Nephron (organoid): ENCODE measurements at regions not wholly inside any gene's neighbourhood (a gene's known extent, or its start where the extent isn't known, plus 50 kb on each side); places are given as distances from the start of the nearest gene placed in this dataset.

Experiments
- H3K27ac Mint-ChIP-seq, 3 experiments: 2 replicates each; pipeline ENCODE4 v1.8.0; 2020; ENCODE audit warnings: mixed read lengths in 3 of 3, mild to moderate bottlenecking in 2 of 3, moderate library complexity in 1 of 3
- H3K27me3 Mint-ChIP-seq: 2 replicates; pipeline ENCODE4 v1.8.0; 2021; ENCODE audit warnings: low read depth, mild to moderate bottlenecking, moderate library complexity, mixed read lengths
- H3K36me3 Mint-ChIP-seq: 2 replicates; pipeline ENCODE4 v1.8.0; 2020; ENCODE audit warnings: low read depth, mixed read lengths
- H3K4me1 Mint-ChIP-seq: 2 replicates; pipeline ENCODE4 v1.8.0; 2020; ENCODE audit warnings: mixed read lengths
- H3K4me3 Mint-ChIP-seq, 3 experiments: 2 replicates each; pipeline ENCODE4 v1.8.0; 2020; ENCODE audit warnings: mild to moderate bottlenecking in 3 of 3, mixed read lengths in 3 of 3, moderate library complexity in 2 of 3
- H3K9me3 Mint-ChIP-seq: 2 replicates; pipeline ENCODE4 v1.8.0; 2020; ENCODE audit warnings: mixed read lengths
- TF ChIP-seq, protein P1 (sequence below), 3 experiments: fragments of 200-600 bp; sonication (generic); IDR thresholded peaks; one replicate each; pipeline ENCODE4 v1.5.0; 2021; ENCODE audit warnings: antibody characterized with exemption in 3 of 3; ENCODE audit not compliant: unreplicated experiment in 3 of 3

DNA sequence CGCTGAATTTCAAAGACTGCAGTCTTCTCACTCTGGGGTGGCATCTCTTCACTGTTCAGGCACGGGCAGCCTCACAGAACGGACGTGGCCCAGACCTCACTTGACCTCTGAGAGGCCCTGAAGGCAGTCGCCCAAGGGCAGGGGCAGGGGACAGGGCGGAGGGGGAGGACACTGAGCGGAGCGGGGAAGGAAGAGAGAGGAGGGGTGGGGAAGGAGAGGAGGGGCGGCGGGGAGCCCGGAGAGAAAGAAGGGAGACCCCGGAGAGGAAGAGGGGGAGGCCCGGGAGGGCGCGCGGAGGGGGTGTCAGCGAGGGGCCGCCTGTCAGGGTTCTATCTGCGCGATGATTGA, 58.7 kb upstream of the COMTD1 start:
- peak overlapping the region in 1 of 3 experiments; percentile 75 for H3K27ac Mint-ChIP-seq
- no peaks in the 10 kb centered on the region for H3K36me3 Mint-ChIP-seq
- peaks cover 12% of the 10 kb centered on the region for H3K4me1 Mint-ChIP-seq
- peaks cover 7% of the 10 kb centered on the region for H3K27me3 Mint-ChIP-seq
- peak overlapping the region; percentile 71 to 79 (median 79) for H3K4me3 Mint-ChIP-seq
- peaks cover 7% of the 10 kb centered on the region for H3K9me3 Mint-ChIP-seq
- TF ChIP-seq, protein P1, sequence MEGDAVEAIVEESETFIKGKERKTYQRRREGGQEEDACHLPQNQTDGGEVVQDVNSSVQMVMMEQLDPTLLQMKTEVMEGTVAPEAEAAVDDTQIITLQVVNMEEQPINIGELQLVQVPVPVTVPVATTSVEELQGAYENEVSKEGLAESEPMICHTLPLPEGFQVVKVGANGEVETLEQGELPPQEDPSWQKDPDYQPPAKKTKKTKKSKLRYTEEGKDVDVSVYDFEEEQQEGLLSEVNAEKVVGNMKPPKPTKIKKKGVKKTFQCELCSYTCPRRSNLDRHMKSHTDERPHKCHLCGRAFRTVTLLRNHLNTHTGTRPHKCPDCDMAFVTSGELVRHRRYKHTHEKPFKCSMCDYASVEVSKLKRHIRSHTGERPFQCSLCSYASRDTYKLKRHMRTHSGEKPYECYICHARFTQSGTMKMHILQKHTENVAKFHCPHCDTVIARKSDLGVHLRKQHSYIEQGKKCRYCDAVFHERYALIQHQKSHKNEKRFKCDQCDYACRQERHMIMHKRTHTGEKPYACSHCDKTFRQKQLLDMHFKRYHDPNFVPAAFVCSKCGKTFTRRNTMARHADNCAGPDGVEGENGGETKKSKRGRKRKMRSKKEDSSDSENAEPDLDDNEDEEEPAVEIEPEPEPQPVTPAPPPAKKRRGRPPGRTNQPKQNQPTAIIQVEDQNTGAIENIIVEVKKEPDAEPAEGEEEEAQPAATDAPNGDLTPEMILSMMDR (IDR thresholded peaks at IDR 0.05; ENCODE audit: unreplicated experiment in 3 of 3), result no peak

- Mint-ChIP-seq H3K27me3 (peaks cover 9% of the 10 kb centered on the region), H3K4me3 (peak overlapping the region; percentile 71 to 79 (median 79)), H3K4me1 (peaks cover 12% of the 10 kb centered on the region), H3K36me3 (no peaks in the 10 kb centered on the region), H3K27ac (peak overlapping the region in 1 of 3 experiments; percentile 75), H3K9me3 (peaks cover 6% of the 10 kb centered on the region)
- TF ChIP-seq, protein P1 (IDR thresholded peaks at IDR 0.05; ENCODE audit: unreplicated experiment in 3 of 3), result no peak
Observed at GRCh38 chr10:75294031-75294437, 58.3 kb upstream of the COMTD1 start.

GRCh38 chr10:75293446-75293820, 57.7 kb upstream of the COMTD1 start:
- Mint-ChIP-seq H3K27ac (peak overlapping the region in 1 of 3 experiments; percentile 62), H3K9me3 (peaks cover 9% of the 10 kb centered on the region), H3K27me3 (peaks cover 15% of the 10 kb centered on the region)

DNA sequence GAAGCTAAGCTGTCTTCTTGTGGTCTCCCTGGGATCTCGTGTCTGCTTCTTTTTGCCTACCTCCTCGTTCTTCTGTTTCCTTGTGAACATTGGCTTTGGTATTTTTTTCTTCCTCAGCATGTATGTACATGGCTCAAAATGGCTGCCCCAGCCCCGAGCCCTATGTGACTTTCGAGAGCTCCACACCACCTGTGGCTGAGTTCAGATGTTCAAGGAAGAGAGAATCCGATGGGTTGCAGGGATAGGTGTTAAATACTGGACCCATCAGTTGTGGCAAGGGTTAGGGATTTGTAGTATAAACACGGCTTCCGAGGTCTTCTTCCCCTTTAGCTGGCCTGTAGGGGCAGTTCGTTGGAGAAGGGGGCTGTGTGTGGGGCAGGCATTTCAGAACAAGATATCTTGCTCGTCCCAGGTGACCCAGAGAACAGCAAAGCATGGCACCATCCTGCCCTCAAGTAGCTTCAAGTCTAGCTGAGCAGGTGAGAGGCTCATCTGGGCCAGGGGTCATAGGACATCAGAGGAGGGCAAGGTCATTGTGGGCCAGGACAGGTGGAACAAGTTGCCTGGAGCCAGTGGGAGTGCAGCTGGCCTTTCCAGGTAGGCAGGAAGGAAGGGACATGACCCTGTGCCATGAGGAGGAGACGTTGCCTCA, 57.2 kb upstream of the COMTD1 start:
- H3K36me3 Mint-ChIP-seq, result no peaks in the 10 kb centered on the region
- H3K27me3 Mint-ChIP-seq, result peaks cover 15% of the 10 kb centered on the region
- TF ChIP-seq, protein P1 (IDR thresholded peaks at IDR 0.05; ENCODE audit: unreplicated experiment in 3 of 3), result no peak
- H3K4me1 Mint-ChIP-seq, result peaks cover 12% of the 10 kb centered on the region
- H3K9me3 Mint-ChIP-seq, result peaks cover 9% of the 10 kb centered on the region
- no peak overlapping the region for H3K4me3 Mint-ChIP-seq
- H3K27ac Mint-ChIP-seq, result no peak overlapping the region

More at GRCh38 chr10:75293446-75293820, 57.7 kb upstream of the COMTD1 start:
- Mint-ChIP-seq H3K4me3 (peak overlapping the region; percentile 31 to 79 (median 71)), H3K4me1 (peaks cover 12% of the 10 kb centered on the region), H3K36me3 (no peaks in the 10 kb centered on the region)
- TF ChIP-seq, protein P1 (IDR thresholded peaks at IDR 0.05; ENCODE audit: unreplicated experiment in 3 of 3), result no peak

- Mint-ChIP-seq H3K27me3 (peaks cover 25% of the 10 kb centered on the region), H3K4me1 (peaks cover 12% of the 10 kb centered on the region), H3K4me3 (no peak overlapping the region), H3K9me3 (peaks cover 9% of the 10 kb centered on the region), H3K27ac (no peak overlapping the region), H3K36me3 (peaks cover 4% of the 10 kb centered on the region)
- TF ChIP-seq, protein P1 (IDR thresholded peaks at IDR 0.05; ENCODE audit: unreplicated experiment in 3 of 3), result no peak
Observed at GRCh38 chr10:75291805-75292204, 56.0 kb upstream of the COMTD1 start.

GRCh38 chr10:75288140-75288711, 52.5 kb upstream of the COMTD1 start:
- TF ChIP-seq, protein P1 (IDR thresholded peaks at IDR 0.05; ENCODE audit: unreplicated experiment in 3 of 3), result no peak
- H3K4me1 Mint-ChIP-seq, result peaks cover 15% of the 10 kb centered on the region
- H3K9me3 Mint-ChIP-seq, result peaks cover 13% of the 10 kb centered on the region
- H3K27me3 Mint-ChIP-seq, result peaks cover 43% of the 10 kb centered on the region
- H3K4me3 Mint-ChIP-seq, result no peak overlapping the region
- H3K27ac Mint-ChIP-seq, result no peak overlapping the region
- peaks cover 4% of the 10 kb centered on the region for H3K36me3 Mint-ChIP-seq
